ENCODE measurements at regions not wholly inside any gene's neighbourhood (a gene's known extent, or its start where the extent isn't known, plus 50 kb on each side); places are given as distances from the start of the nearest gene placed in this dataset.

DNA sequence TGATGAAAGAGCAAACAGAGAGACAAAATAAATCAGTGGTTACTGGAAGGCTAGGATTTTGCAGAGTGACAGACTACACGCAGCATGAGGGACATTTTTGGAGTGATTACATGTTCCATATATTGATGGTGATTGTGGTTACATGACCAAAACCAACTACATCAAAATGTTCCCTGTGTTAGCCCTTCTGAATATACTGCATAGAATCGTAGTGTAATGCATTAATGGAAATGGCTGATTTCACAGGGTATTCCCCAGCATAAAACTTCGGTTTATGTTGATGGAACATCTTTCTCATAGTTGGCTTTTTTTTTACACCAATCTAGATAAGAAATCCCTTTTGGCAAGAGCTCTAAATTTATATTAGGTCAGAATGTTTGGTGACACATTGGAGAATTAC lies 191.3 kb upstream of the CMC1 start:
- H4K20me1 ChIP-seq (replicated peaks; ENCODE audit: control insufficient read depth, extremely low read depth, insufficient read depth, low read length) = no peaks in the 10 kb centered on the region
- POLR2A ChIA-PET = no interaction called here
- no peaks in the 10 kb centered on the region for H3K4me1 ChIP-seq (ENCODE audit: control insufficient read depth, extremely low read depth, insufficient read depth, low read length)
- no peaks in the 10 kb centered on the region for H3K79me2 ChIP-seq (ENCODE audit: control insufficient read depth, insufficient read depth, low read length)
- no peaks in the 10 kb centered on the region for H3K9me3 ChIP-seq (replicated peaks; ENCODE audit: control insufficient read depth, insufficient read depth, low read length)
- CTCF ChIA-PET = no interaction called here
- intact Hi-C loops (cut with micrococcal nuclease) = no loop called here
- H3K9me1 ChIP-seq (replicated peaks; ENCODE audit: control insufficient read depth, extremely low read depth, insufficient read depth, low read length) = no peaks in the 10 kb centered on the region
- no peak overlapping the region for H3K9ac ChIP-seq (replicated peaks; ENCODE audit: extremely low read depth, insufficient read depth, low read length)
- H3K4me3 ChIP-seq (replicated peaks in 1 of 3; ENCODE audit: insufficient read depth in 1 of 3, low read depth in 1 of 3, low read length in 3 of 3) = no peak overlapping the region
- dilution Hi-C loops (cut with MboI; ENCODE audit: extremely low pct_ligation_motif_present, low sequenced_read_pairs) = no loop called here
- TF ChIP-seq, protein P1, sequence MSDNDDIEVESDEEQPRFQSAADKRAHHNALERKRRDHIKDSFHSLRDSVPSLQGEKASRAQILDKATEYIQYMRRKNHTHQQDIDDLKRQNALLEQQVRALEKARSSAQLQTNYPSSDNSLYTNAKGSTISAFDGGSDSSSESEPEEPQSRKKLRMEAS (IDR thresholded peaks at IDR 0.05; ENCODE audit: insufficient read depth, insufficient read length) = no peak
- TF ChIP-seq GATA2 (IDR thresholded peaks at IDR 0.05; ENCODE audit: insufficient read depth, insufficient read length, low read depth, low read length) = no peak
- TF ChIP-seq MYC (IDR thresholded peaks at IDR 0.05; ENCODE audit: low read depth, low read length) = no peak
- TF ChIP-seq, protein P2, sequence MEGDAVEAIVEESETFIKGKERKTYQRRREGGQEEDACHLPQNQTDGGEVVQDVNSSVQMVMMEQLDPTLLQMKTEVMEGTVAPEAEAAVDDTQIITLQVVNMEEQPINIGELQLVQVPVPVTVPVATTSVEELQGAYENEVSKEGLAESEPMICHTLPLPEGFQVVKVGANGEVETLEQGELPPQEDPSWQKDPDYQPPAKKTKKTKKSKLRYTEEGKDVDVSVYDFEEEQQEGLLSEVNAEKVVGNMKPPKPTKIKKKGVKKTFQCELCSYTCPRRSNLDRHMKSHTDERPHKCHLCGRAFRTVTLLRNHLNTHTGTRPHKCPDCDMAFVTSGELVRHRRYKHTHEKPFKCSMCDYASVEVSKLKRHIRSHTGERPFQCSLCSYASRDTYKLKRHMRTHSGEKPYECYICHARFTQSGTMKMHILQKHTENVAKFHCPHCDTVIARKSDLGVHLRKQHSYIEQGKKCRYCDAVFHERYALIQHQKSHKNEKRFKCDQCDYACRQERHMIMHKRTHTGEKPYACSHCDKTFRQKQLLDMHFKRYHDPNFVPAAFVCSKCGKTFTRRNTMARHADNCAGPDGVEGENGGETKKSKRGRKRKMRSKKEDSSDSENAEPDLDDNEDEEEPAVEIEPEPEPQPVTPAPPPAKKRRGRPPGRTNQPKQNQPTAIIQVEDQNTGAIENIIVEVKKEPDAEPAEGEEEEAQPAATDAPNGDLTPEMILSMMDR (IDR thresholded peaks at IDR 0.05; ENCODE audit: extremely low read depth in 1 of 2, insufficient read depth in 1 of 2, low read depth in 1 of 2, low read length in 2 of 2) = no peak
- TF ChIP-seq POLR2A (IDR thresholded peaks at IDR 0.05; ENCODE audit: low read depth, low read length) = no peak
- TF ChIP-seq POLR2AphosphoS5 (IDR thresholded peaks at IDR 0.05; ENCODE audit: insufficient read depth, low read depth, low read length) = no peak
- TF ChIP-seq JUN (IDR thresholded peaks at IDR 0.05; ENCODE audit: borderline replicate concordance, insufficient read depth, insufficient read length, low read depth) = no peak
- TF ChIP-seq FOS (IDR thresholded peaks at IDR 0.05; ENCODE audit: borderline replicate concordance, insufficient read depth, low read length) = no peak
- TF ChIP-seq EZH2 (IDR thresholded peaks at IDR 0.05; ENCODE audit: borderline replicate concordance, low read depth, low read length, severe bottlenecking) = no peak
- no peaks in the 10 kb centered on the region for H3K27me3 ChIP-seq (ENCODE audit: control insufficient read depth in 2 of 2, insufficient read depth in 2 of 2, low read length in 2 of 2)
- H2AFZ ChIP-seq (ENCODE audit: low read depth, low read length) = no peak overlapping the region
- H3K36me3 ChIP-seq (ENCODE audit: control insufficient read depth in 2 of 2, extremely low read depth in 1 of 2, insufficient read depth in 2 of 2, low read length in 2 of 2) = no peaks in the 10 kb centered on the region
- no peak overlapping the region for H3K4me2 ChIP-seq (ENCODE audit: insufficient read depth, low read length)
- H3K27ac ChIP-seq (ENCODE audit: insufficient read depth, low read depth, low read length) = no peak overlapping the region
- DNase-seq (ENCODE audit: low read depth, low spot score) (no peak), FAIRE-seq (no peak)
- BruUV-seq (replicated peaks) = no TSS peak
